ENCODE measurements at regions not wholly inside any gene's neighbourhood (a gene's known extent, or its start where the extent isn't known, plus 50 kb on each side); places are given as distances from the start of the nearest gene placed in this dataset.

DNA sequence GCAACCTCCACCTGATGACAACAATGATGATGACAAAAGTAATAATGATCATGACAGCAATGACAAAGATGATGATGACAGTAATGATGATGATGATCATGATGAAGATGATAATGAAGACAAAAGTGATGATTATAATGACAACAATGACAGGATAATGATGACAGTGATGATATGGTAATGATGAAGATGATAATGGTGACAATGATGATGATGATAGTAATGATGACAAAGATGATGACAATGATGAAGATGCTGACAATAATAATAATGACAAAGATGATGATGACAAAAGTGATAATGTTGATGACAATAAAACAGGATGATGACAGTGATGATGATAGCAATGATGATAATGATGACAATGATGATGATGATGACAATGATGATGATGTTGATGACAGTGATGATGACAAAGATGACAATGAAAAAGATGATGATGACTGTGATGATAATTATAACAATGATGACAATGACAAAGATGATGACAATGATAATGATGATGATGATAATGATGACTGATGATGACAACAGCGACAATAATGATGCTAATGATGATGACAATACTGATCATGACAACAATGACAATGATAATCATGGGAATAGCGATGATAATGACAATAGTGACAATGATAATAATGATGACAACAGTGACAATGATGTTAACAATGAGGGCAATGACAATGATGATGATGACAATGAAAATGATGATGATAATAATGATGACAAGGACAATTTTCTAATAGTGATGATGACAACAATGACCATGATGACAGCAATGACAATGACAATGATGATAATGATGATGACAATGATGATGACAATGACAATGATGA lies 1106.5 kb upstream of the AUTS2 start:
- in situ Hi-C loops (cut with HindIII; ENCODE audit: low sequenced_read_pairs) = no loop called here

DNA sequence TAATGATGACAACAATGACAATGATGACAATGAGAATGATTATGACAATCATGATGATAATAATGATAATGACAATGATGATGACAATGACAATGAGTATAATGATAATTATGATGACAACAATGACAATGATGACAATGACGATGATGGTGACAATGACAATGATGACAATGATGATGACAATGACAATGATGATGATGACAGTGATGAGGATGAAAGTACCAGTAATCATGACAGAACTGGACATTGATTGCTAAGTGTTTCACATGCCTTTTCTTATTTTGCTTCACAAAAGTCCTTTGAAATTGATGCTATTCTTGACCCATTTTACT lies 1106.0 kb upstream of the AUTS2 start:
- in situ Hi-C loops (cut with HindIII; ENCODE audit: low sequenced_read_pairs) = no loop called here

DNA sequence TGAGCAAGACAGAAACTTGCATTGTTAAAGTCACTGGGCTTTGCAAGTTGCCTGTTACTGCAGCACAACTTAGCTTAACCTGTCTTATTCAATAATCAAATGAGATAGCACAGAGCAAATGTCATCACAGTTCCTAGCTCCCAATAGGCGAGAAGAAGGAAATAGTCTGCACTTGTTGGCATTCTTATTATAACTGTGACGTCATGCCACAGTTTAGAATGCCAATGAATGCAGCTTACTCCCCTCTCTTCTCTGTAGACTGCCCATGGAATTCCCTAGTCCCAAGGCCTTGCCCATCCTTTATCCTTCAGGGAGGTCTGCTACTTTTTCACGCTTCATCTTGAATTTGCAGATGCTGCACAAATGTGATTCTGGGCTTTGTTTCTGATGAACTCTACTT lies 1094.9 kb upstream of the AUTS2 start:
- in situ Hi-C loops (cut with HindIII; ENCODE audit: low sequenced_read_pairs) = no loop called here

DNA sequence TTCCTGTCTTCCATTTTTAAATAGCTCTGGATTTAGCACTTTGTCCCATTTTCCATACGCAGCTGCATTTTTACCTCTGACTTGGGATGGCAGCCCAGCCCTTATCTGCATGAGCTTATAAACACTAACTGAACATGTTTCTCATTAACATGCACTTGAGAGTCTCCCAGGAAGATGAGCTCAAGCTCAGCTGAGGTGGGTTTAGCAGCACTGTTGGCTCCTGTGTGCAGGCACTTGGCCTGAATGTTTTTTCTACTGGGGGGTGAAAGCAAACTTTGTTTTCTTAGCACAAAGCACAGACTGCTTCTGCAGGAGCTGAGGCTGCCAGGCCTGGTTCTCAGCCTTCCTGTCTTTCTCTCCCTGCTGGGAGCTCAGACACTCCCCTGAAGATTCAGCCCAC lies 1093.6 kb upstream of the AUTS2 start:
- in situ Hi-C loops (cut with HindIII; ENCODE audit: low sequenced_read_pairs) = no loop called here

DNA sequence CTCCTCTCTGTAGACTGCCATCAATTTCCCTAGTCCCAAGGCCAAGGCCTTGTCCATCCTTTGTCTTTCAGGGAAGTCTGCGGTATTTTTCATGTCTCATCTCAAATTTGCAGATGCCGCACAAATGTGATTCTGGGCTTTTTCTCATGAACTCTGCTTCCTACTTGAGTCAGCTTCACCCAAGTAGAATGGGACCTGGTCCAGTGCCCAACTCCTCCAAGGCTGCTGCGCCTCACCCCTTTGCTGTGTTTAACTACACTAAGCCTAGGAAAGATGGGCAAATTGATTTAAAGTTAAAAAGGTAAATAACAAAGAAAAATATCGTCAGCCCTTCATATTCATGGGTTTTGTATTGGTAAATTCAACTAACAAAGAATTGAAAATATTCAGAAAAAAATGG lies 1092.6 kb upstream of the AUTS2 start:
- in situ Hi-C loops (cut with HindIII; ENCODE audit: low sequenced_read_pairs) = no loop called here

DNA sequence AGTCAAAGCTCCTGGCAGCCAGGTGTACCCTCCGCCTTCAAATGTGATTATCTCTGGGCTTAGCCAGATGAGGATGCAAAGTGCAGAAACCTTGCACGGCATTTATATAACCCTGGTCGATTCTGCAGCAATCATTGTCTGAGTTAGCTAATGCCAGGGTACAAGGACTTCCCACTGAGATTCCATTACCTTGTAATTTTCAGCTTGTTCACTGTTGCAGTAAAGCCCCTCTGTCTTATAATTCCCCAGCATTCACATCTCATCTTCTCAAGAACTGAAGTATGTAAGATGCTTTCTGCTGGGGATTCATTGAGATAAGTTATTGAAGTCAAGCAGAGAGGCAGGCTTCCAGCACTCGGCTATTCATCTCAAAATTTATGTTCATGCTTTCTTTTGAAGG lies 1090.6 kb upstream of the AUTS2 start:
- in situ Hi-C loops (cut with HindIII; ENCODE audit: low sequenced_read_pairs) = no loop called here

DNA sequence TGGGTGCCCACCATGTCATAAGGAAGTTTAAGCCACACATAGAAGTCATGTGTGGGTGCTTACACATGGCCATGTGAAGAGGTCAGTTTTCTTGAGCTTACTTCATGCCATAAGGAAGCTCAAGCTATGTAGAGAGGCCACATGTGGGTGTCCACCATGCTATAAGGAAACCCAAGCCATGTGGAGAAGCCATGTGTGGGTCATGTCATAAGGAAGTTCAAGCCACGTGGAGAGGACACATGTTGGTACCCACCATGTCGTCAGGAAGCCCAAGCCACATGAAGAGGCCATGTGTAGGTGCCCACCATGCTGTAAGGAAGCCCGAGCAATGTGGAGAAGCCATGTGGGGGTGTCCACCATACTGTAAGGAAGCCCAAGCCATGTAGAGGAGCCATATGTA lies 1089.2 kb upstream of the AUTS2 start:
- in situ Hi-C loops (cut with HindIII; ENCODE audit: low sequenced_read_pairs) = no loop called here

DNA sequence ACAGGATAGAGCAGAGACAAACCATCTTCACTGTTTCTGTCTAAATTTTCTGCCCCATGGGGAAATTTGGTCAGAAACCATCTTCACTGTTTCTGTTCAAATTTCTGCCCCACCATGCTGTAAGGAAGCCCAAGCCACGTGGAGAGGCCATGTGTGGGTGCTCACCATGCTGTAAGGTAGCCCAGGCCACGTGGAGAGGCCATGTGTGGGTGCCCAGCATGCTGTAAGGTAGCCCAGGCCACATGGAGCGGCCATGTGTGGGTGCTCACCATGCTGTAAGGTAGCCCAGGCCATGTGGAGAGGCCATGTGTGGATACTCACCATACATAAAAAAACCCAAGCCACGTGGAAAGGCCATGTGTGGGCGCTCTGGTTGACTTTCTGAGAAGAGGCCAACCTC lies 1088.7 kb upstream of the AUTS2 start:
- in situ Hi-C loops (cut with HindIII; ENCODE audit: low sequenced_read_pairs) = no loop called here

DNA sequence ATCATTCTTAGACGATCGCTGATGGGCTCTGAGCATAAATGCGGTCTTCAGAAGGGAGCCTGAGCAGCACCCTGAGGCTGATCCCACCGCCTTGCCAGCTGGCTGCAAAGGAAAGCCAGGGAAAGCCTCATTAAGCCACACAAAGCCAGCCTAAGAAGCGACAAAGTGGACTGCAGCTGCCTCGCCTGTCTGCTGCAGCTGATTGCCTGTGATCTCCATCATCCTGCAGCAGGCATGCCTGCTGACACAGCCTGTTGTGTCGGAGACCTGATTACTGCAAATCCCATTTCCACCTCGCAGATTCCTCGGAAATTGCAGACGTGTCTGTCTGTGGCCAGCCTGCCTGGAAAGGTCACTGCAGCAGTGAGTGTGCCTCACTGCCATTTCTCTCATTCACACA lies 1087.0 kb upstream of the AUTS2 start:
- in situ Hi-C loops (cut with HindIII; ENCODE audit: low sequenced_read_pairs) = no loop called here

DNA sequence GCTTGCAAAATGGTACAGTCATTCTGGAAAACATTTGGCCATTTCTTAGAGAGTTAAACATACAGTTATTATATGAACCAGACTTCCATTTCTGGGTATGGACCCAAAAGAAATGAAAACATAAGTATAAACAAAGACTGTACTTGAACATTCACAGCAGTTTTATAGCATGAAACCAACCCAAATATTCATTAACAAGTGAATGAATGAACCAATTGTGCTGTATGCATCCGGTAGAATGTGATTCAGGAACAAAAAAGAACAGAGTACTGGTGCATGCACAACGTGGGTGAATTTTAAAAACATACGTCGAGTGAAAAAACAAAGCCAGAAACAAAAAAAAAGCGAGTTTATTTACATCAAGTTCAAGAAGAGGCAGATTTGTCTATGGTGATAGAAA lies 1085.8 kb upstream of the AUTS2 start:
- in situ Hi-C loops (cut with HindIII; ENCODE audit: low sequenced_read_pairs) = no loop called here

DNA sequence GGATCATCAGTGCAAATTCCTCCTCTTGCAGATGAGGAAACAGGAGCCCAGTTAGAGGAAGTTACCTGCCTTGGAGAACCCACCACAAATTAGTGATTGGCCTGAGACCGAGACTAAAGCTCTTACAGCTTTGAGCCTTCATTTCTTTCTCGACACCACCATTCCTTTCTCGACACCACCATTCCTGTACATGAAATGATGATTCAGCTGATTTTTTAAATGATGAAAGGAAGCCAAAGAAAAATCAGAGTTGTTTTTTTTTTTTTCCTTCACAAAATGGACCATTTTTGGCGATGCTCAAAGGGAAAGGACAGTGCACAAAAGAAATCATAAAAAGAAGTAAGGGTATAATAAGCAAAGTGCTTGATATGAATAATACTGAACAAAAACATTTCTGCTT lies 1080.2 kb upstream of the AUTS2 start:
- in situ Hi-C loops (cut with HindIII; ENCODE audit: low sequenced_read_pairs) = no loop called here

DNA sequence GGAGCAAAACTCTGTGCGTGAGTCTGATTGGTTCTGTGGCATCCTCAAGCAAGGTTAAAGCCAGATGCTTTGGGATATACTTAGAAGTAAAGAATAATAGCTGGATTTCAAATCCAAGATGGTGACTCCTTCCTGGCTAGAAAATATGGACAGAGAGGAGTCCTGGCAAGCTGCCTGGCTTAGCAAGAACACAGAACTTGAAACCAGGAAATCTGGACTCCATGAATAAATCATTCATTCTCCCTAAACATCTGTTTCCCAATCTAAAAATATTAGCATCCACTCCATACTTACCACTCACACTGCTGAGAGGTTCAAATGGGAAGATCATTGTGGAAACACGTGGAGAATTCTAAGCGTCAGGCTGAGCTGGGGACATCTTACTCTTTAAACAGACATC lies 1074.1 kb upstream of the AUTS2 start:
- in situ Hi-C loops (cut with HindIII; ENCODE audit: low sequenced_read_pairs) = no loop called here

DNA sequence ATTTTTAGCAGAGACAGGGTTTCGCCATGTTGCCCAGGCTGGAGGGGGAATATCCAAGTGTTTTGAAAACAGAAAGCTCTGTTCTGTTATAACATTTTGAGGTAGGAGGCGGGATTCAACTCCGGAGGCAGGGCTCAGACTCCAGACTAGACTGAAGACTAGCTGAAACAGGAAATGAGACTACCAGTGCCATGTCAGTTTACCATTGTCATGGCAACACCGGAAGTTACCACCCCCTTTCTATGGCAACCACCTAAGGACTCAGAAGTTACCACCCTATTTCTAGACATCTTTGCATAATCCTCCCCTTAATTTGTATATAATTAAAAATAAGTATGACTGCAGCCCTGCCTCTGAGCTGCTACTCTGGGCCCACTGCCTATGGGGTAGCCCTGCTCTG lies 1069.1 kb upstream of the AUTS2 start:
- in situ Hi-C loops (cut with HindIII; ENCODE audit: low sequenced_read_pairs) = no loop called here

DNA sequence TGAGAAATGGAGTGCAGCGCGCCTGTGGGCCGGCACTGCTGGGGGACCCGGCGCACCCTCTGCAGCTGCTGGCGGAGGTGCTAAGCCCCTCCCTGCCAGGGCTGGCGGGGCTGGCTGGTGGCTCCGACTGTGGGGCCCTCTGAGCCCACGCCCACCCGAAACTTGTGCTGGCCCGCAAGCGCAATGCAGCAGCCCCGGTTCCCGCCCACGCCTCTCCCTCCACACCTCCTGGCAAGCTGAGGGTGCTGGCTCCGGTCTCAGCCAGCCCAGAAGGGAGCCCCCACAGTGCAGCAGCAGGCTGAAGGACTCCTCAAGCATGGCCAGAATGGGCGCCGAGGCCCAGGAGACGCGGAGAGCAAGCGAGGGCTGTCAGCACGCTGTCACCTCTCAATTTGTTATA lies 1063.0 kb upstream of the AUTS2 start:
- in situ Hi-C loops (cut with HindIII; ENCODE audit: low sequenced_read_pairs) = no loop called here

DNA sequence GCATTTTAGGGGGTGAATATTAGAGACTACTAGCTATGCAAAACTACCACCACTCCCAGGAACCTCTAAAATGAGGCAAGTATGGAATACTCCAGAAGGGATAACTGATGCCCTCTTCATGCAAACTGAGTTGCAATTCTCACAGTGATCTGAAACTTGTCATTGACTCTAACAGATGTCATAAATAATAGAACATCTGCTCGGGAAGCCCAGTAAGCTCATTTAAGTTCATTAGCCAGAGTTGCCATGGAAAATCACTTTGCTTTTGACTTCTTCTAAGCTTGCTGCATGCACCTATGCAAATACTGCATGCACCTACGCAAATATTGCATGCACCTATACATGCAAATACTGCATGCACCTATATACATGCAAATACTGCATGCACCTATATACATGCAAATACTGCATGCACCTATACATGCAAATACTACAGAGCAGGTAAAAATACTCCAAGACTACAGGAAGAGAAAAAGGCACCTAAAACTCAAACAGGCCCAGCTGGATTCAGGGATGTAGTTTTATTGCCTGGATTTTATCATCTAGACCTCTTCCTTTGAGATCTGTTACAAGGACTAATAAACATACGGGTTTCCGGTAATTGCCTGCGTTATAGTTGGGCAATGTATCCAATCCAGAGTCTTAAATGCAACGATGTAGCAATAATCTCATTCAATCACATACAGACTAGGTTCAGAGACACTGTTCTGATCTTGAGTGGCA lies 1061.1 kb upstream of the AUTS2 start:
- in situ Hi-C loops (cut with HindIII; ENCODE audit: low sequenced_read_pairs) = no loop called here

DNA sequence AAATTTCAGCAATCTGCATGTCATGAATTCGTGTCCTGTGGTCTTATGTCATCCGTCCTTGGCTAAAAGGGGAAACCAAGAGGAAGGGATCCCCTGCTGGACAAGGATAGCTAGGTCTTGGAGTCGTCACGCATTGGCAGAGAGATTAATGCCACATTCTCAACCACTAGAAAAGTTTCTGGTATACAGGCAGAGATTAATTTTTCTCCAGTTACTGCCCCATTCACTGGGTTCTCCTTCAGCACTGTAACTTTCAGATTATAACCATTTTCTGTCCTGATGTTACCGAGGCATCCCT lies 1060.6 kb upstream of the AUTS2 start:
- in situ Hi-C loops (cut with HindIII; ENCODE audit: low sequenced_read_pairs) = no loop called here

DNA sequence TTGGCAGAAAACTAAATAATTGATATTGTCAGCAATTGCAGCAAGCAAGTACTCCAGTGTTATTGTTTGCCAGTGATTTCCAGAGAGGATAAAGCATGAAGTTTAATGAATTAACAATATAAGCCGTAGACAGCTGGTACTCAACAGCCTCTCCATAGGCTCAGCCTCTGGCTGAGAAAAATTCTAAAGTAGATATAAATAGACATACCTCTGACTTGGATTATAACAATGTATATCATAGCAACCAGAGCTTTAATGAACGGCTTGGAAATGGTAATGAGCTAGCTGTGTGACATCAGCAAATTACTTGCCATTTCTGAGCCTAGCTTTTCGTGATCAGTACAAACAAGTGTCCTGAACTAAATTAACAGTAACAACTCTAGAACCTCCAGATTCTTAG lies 1055.4 kb upstream of the AUTS2 start:
- in situ Hi-C loops (cut with HindIII; ENCODE audit: low sequenced_read_pairs) = no loop called here

DNA sequence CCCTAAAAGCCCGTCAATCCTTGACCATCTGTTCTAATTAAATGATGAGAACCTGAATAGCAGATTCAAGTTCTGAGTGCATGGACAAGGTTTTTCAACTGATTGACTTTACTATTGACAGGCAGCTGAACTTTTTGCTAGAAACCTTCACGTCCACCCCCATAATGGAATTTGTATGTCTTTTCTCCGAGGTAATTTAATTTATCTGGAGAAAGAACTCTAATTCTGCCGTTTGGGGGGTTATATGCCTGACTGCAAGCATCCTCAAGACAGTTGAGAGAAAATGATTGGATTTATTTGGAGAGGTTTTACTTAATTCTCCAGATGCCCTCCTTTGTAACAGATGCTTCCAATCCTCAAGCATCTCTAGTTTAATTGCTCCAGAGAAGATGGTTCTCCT lies 1053.4 kb upstream of the AUTS2 start:
- in situ Hi-C loops (cut with HindIII; ENCODE audit: low sequenced_read_pairs) = no loop called here

DNA sequence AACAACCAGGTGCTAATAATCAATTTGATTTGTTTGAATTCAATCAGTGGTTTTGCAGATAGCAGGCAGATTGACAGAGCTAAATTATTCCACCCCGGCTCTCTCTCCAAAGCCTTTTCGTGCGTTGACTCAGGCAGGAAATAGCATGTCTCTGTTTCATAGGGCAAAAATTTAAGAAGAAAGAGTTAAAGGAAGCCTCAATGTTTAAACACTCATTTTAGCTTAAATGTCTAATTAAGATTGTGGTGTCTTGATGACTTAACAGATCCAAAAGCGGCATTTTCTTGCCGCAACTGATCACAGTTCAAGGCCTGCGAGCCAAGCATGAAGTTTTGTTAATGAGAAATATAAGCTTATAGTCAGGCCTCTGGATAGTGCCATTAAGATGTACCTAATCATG lies 1051.1 kb upstream of the AUTS2 start:
- in situ Hi-C loops (cut with HindIII; ENCODE audit: low sequenced_read_pairs) = no loop called here

DNA sequence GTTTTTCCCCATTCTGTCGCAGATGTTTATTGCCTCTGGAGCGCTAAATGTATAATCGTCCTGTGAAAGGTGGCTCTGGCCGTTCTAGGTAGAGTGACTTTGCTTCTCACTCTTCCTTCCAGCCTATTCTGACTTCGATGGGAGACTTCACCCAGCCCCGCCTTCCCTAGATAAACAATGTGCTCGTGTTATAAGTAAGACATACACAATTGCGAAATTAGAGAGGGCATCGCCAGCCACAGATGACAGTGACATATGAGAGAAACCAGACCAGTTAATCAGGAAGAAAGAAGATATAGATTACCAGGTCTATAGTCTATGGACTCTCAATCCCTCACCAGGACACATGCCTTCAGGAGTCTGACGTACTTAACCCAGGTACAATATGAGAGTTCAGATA lies 1050.5 kb upstream of the AUTS2 start:
- in situ Hi-C loops (cut with HindIII; ENCODE audit: low sequenced_read_pairs) = no loop called here

DNA sequence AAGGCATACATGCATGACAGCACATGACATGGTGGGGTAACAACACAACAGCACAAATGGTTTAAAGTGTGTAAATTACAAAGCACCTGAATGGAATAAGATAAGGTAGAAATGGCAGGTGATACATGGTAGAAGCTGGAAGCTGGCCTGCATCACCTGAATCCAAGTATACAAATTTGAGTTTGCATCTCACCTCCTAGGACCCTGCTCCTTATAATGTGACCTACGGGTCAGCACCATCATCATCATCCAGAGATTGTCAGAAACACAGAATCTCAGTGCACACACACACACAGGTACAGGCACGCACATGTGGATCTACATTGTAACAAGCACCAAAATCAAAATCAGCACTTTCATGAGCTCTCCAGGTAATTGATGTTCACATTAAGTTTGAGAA lies 1048.2 kb upstream of the AUTS2 start:
- in situ Hi-C loops (cut with HindIII; ENCODE audit: low sequenced_read_pairs) = no loop called here

DNA sequence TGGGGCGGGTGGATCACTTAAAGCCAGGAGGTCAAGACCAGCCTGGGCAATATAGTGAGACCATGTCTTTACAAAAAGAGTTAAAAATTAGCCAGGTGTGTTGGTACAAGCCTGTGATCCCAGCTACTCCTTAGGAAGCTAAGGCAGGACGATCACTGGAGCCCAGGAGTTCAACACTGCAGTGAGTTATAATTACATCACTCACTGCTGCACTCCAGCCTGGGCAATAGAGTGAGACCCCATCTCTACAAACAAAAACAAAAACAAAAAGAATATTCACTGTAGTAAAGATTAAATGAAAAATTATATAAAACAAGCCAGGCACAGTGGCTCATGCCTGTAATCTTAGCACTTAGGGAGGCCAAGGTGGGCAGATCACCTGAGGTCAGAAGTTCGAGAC lies 1047.6 kb upstream of the AUTS2 start:
- in situ Hi-C loops (cut with HindIII; ENCODE audit: low sequenced_read_pairs) = no loop called here

DNA sequence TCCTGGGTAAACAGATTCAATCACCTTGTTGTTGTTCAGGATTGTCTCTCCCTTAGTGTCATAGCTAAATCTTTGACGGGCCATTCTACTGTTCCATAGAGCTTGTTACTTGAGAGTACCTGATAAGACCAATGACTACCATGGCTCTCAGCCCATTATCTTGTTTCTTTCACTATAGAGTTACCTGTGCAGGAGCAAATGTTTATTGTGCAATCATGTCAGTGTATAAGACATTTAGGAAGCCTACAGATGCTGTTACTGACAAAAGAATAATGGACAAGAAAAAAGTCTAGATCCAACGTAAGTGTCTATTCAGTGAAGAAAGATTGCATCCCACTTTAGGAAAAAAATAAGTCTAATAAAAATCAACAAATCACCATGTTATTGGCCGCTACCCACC lies 1041.7 kb upstream of the AUTS2 start:
- in situ Hi-C loops (cut with HindIII; ENCODE audit: low sequenced_read_pairs) = no loop called here

Measured in DLD1 (cell line).